BJ (cell line): ENCODE measurements at regions not wholly inside any gene's neighbourhood (a gene's known extent, or its start where the extent isn't known, plus 50 kb on each side); places are given as distances from the start of the nearest gene placed in this dataset.

ENCODE experiments used
- CTCF ChIA-PET: fragments of 350-600 bp; formaldehyde crosslinking; extraction: SDS; loops from one replicate; lab custom pipeline; 2021; ENCODE audit warnings: antibody characterized with exemption, inconsistent platforms; lab: Yijun Ruan, JAX
- POLR2A ChIA-PET: fragments of 300-600 bp; sonication (Branson Sonifier 250); formaldehyde crosslinking; extraction: SDS; loops from one replicate; lab custom pipeline; 2021; ENCODE audit warnings: antibody characterized with exemption; lab: Charles Lee
- DNase-seq: peaks from one replicate; pipeline ENCODE4 v3.0.0-alpha.2; 2011; ENCODE audit warnings: low read depth
- H3K27me3 ChIP-seq: 2 replicates; pipeline ENCODE4 v1.6.0; 2011; ENCODE audit warnings: low read length; ENCODE audit not compliant: control insufficient read depth, insufficient read depth
- H3K36me3 ChIP-seq: 2 replicates; pipeline ENCODE4 v1.5.1; 2011; ENCODE audit warnings: low read length; ENCODE audit not compliant: control insufficient read depth, insufficient read depth
- H3K4me3 ChIP-seq: 2 replicates; pipeline ENCODE4 v1.5.1; 2011; ENCODE audit warnings: low read depth, mild to moderate bottlenecking, control low read depth, low read length
- TF ChIP-seq, protein P1 (sequence below): IDR thresholded peaks from 2 replicates; pipeline ENCODE4 v1.5.1; 2011; ENCODE audit warnings: low read depth, mild to moderate bottlenecking, control low read depth, inconsistent platforms, low read length, moderate library complexity; ENCODE audit not compliant: insufficient read depth

DNA sequence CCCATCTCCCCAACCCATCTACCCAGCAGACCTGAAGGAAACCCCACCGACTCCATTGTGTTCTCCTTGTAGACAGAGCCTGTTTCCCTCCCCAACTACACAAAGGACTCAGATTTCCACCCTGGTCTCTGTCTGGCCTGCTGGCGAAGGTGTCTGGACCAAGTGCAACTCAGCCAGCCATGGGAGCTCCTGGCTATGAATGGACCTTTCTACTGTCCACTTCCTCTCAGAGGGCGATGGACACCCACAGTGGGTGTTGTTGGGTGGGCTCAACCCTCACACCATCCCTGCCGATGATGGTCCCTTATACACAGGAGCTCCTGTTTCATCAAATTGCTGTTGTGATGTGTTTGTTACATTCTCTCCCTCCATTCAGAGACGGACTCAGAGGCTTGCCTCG, 112.5 kb upstream of the PHACTR3 start:
- DNase-seq, result no peak
- TF ChIP-seq, protein P1, sequence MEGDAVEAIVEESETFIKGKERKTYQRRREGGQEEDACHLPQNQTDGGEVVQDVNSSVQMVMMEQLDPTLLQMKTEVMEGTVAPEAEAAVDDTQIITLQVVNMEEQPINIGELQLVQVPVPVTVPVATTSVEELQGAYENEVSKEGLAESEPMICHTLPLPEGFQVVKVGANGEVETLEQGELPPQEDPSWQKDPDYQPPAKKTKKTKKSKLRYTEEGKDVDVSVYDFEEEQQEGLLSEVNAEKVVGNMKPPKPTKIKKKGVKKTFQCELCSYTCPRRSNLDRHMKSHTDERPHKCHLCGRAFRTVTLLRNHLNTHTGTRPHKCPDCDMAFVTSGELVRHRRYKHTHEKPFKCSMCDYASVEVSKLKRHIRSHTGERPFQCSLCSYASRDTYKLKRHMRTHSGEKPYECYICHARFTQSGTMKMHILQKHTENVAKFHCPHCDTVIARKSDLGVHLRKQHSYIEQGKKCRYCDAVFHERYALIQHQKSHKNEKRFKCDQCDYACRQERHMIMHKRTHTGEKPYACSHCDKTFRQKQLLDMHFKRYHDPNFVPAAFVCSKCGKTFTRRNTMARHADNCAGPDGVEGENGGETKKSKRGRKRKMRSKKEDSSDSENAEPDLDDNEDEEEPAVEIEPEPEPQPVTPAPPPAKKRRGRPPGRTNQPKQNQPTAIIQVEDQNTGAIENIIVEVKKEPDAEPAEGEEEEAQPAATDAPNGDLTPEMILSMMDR, result no peak
- H3K27me3 ChIP-seq, result no peaks in the 10 kb centered on the region; the same call in 1 of the 2 replicates
- POLR2A ChIA-PET, result no interaction called here
- H3K36me3 ChIP-seq, result no peaks in the 10 kb centered on the region
- CTCF ChIA-PET, result no interaction called here
- H3K4me3 ChIP-seq, result no peak overlapping the region

DNA sequence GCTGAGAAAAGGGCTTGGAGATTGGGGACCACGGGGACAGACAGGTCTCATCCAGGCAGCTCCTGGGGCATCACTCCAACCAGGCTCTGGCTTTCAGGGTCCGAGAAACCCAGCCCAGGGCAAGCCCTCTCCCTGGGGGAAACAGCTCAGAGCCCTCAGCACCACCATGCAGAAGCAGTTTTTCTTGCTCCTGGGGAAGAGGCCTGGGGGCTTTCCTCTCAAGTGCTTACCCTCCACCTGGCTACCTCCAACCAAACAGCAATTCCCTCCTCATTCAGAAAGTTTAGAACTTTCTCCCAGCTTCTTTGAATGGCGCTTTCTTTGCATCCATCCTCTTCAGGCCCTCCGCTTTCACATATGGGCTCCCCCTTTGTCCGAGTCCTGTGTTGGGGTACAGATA, 110.4 kb upstream of the PHACTR3 start:
- H3K36me3 ChIP-seq, result no peaks in the 10 kb centered on the region
- no peak overlapping the region for H3K4me3 ChIP-seq
- POLR2A ChIA-PET, result no interaction called here
- no peaks in the 10 kb centered on the region; the same call in 1 of the 2 replicates for H3K27me3 ChIP-seq
- TF ChIP-seq, protein P1, result no peak
- CTCF ChIA-PET, result interaction anchor here (1.2 to 1.4 kb wide), 3 partner anchors 24 to 627 kb away, joined by 4 read pairs; no protein-coding TSS in a partner anchor
- DNase-seq, result no peak

DNA sequence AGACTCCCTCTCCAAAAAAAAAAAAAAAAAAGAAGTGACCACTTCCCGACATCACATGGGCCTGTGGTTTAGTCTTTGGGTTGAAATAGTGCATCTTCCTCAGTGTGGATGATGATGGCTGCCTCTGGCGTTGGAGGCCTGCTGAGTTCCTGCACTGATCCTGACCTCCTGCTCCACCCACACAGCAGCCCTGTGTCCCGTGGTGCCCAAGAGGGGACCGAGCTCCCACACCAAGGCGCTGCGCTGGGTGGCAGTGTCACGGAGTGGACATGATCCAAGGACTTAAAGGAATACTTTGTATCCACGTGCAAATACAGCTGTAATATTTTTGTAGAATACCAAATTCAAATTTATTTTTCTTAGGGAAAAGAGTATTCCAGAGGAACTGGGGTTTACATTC, 109.2 kb upstream of the PHACTR3 start:
- CTCF ChIA-PET, result interaction anchor here (1.1 to 2.8 kb wide), 19 partner anchors 8 to 1984 kb away, joined by 3 to 21 read pairs (median 7); no protein-coding TSS in a partner anchor
- Histone ChIP-seq H3K4me3 (no peak overlapping the region), H3K36me3 (no peaks in the 10 kb centered on the region), H3K27me3 (no peaks in the 10 kb centered on the region; the same call in 1 of the 2 replicates)
- no peak for DNase-seq
- POLR2A ChIA-PET, result no interaction called here
- TF ChIP-seq, protein P1, result no peak

DNA sequence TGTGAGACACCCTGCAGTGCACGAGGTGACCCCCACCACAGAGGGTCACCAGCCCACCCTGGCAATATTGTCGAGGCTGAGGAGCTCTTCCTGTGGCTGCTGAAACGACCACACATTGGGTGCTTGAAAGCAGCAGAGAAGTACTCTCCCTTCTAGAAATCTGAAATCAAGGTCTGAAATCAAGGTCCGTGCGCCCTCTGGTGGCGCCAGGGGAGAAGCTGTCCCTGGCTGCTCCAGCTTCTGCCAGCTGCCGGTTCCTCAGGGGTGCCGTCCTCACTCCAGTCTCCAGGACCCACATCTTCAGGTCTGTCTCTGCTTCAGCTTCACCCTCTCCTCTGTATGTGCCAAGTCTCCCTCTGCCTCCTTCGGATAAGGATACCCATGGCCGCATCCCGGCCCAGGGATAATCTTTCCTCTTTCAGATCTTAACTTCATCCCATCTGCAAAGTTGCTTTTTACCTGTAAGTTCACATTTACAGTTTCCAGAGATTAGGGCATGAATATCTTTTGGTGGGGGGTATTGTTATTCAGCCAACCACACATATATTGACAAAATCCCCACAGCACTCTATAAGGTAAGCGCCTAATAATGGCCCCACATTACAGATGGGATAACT, 108.3 kb upstream of the PHACTR3 start:
- POLR2A ChIA-PET, result no interaction called here
- CTCF ChIA-PET, result interaction anchor here (0.7 to 2.8 kb wide), 27 partner anchors 9 to 1985 kb away, joined by 3 to 21 read pairs (median 5); no protein-coding TSS in a partner anchor

DNA sequence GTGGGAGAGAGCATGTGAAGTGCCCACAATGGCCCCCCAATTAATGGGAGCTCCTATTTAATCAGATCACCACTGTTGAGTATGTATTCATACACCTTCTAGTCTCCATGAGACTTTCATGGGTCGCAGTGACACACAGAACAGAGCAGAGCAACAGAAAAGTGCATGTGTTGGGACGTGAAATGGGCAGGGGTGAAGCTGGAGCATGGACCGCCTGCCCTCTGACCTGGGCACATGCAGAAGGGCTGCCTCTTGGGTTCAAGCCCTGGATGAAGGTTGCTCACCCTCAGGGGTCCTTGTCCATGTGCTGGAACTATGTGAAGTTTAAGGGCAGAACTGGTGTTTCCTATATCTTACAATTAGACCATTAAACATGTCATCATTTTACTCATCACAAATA, 106.0 kb upstream of the PHACTR3 start:
- H3K27me3 ChIP-seq, result no peaks in the 10 kb centered on the region
- ChIA-PET CTCF (no interaction called here), POLR2A (no interaction called here)
- no peak overlapping the region for H3K4me3 ChIP-seq
- no peak for DNase-seq
- TF ChIP-seq, protein P1, result no peak
- no peaks in the 10 kb centered on the region for H3K36me3 ChIP-seq

More for the DNA sequence above, 108.3 kb upstream of the PHACTR3 start:
- TF ChIP-seq, protein P1, result peak; percentile 95
- no peaks in the 10 kb centered on the region; the same call in 1 of the 2 replicates for H3K27me3 ChIP-seq
- no peak overlapping the region for H3K4me3 ChIP-seq
- no peak for DNase-seq
- no peaks in the 10 kb centered on the region for H3K36me3 ChIP-seq
